HCT116 (cell line): ENCODE measurements at regions not wholly inside any gene's neighbourhood (a gene's known extent, or its start where the extent isn't known, plus 50 kb on each side); places are given as distances from the start of the nearest gene placed in this dataset.

ENCODE experiments used
- ATAC-seq: fragments of 200-7000 bp; cut with Tn5 transposase; 2 replicates; pipeline ENCODE4 v1.9.1; 2020; ENCODE audit warnings: mild to moderate bottlenecking, moderate library complexity
- BruUV-seq: library from RNA; stranded (reverse); fragments of 400-500 nt; replicated peaks from 2 replicates; lab custom pipeline; 2021; lab: Mats Ljungman, UMichigan
- CTCF ChIA-PET: fragments of 300-600 bp; sonication (Branson Sonifier 250); formaldehyde crosslinking; loops from one replicate; lab custom pipeline; 2021; ENCODE audit warnings: antibody characterized with exemption; lab: Charles Lee
- POLR2A ChIA-PET: fragments of 300-600, 350-600 bp; sonication (Branson Sonifier 250); formaldehyde crosslinking; loops from one replicate; lab custom pipeline; 2021; ENCODE audit warnings: antibody characterized with exemption; lab: Charles Lee
- RAD21 ChIA-PET, 2 experiments: fragments of 300-600 bp; sonication (Branson Sonifier 250); formaldehyde crosslinking; loops; one replicate each; lab custom pipeline; 2023; ENCODE audit warnings: low total read pairs in 2 of 2; ENCODE audit not compliant: uncharacterized antibody in 2 of 2, unreplicated experiment in 2 of 2, low non-redundant PET in 1 of 2; lab: Charles Lee
- DNase-seq: peaks from one replicate; pipeline ENCODE4 v3.0.0-alpha.2; 2010; ENCODE audit warnings: low read depth, low spot score
- H2AFZ ChIP-seq: fragments of 200-600 bp; shearing (Covaris generic), sonication (generic); 2 replicates; pipeline ENCODE4 v1.6.1; 2017; ENCODE audit warnings: low read depth, mixed run types, mixed read lengths, antibody characterized with exemption, low read length; ENCODE audit not compliant: poor library complexity, severe bottlenecking
- H3K27ac ChIP-seq: 2 replicates; pipeline ENCODE4 v1.5.1; 2012; ENCODE audit warnings: low read depth, low read length
- H3K27me3 ChIP-seq: fragments of 200-600 bp; sonication (generic); 2 replicates; pipeline ENCODE4 v1.6.1; 2016; ENCODE audit warnings: mixed run types, low read length, mixed read lengths; ENCODE audit not compliant: insufficient read depth
- H3K36me3 ChIP-seq, 2 experiments: fragments of 200-500 bp in 1 of 2; fragments of 200-600 bp in 1 of 2; sonication (Bioruptor generic) in 1 of 2; sonication (generic) in 1 of 2; 2 replicates each; pipeline versions ENCODE4 v1.5.1 to v1.6.1; 2014 to 2016; ENCODE audit warnings: low read length in 2 of 2, inconsistent platforms in 1 of 2, mixed read lengths in 1 of 2, mixed run types in 1 of 2; ENCODE audit not compliant: insufficient read depth in 2 of 2, control insufficient read depth in 1 of 2
- H3K4me1 ChIP-seq, 2 experiments: fragments of 200-600 bp in 1 of 2; sonication (generic) in 1 of 2; 2 replicates each; pipeline versions ENCODE4 v1.5.1 to v1.6.1; 2012 to 2017; ENCODE audit warnings: low read length in 2 of 2, inconsistent platforms in 1 of 2, mild to moderate bottlenecking in 1 of 2, mixed read lengths in 1 of 2, mixed run types in 1 of 2, moderate library complexity in 1 of 2; ENCODE audit not compliant: insufficient read depth in 2 of 2, control insufficient read depth in 1 of 2
- H3K4me2 ChIP-seq: fragments of 200-600 bp; sonication (generic); 2 replicates; pipeline ENCODE4 v1.6.1; 2017; ENCODE audit warnings: mixed run types, low read length, mixed read lengths
- H3K4me3 ChIP-seq, 2 experiments: fragments of 200-600 bp in 1 of 2; sonication (generic) in 1 of 2; replicated peaks in 1 of 2; 2 replicates each; pipeline ENCODE4 v1.5.1; 2011 to 2016; ENCODE audit warnings: low read length in 2 of 2, control low read depth in 1 of 2, low read depth in 1 of 2, mild to moderate bottlenecking in 1 of 2, mixed read lengths in 1 of 2, mixed run types in 1 of 2
- H3K79me2 ChIP-seq: fragments of 200-600 bp; sonication (generic); 2 replicates; pipeline ENCODE4 v1.6.1; 2017; ENCODE audit warnings: mild to moderate bottlenecking, mixed run types, low read length, moderate library complexity, mixed read lengths; ENCODE audit not compliant: insufficient read depth
- H3K9ac ChIP-seq: fragments of 200-600 bp; sonication (generic); 2 replicates; pipeline ENCODE4 v1.6.1; 2016; ENCODE audit warnings: low read length, mixed read lengths
- H3K9me2 ChIP-seq: fragments of 200-600 bp; sonication (generic), shearing (Covaris generic); 2 replicates; pipeline ENCODE4 v1.6.1; 2017; ENCODE audit warnings: mixed run types, mild to moderate bottlenecking, moderate library complexity; ENCODE audit not compliant: insufficient read depth
- H3K9me3 ChIP-seq, 2 experiments: fragments of 200-500 bp in 1 of 2; fragments of 200-600 bp in 1 of 2; sonication (Bioruptor generic) in 1 of 2; sonication (generic) in 1 of 2; 2 replicates each; pipeline ENCODE4 v1.6.1; 2014 to 2017; ENCODE audit warnings: low read length in 2 of 2, mixed read lengths in 2 of 2, inconsistent platforms in 1 of 2, low read depth in 1 of 2, mild to moderate bottlenecking in 1 of 2, mixed run types in 1 of 2, moderate library complexity in 1 of 2; ENCODE audit not compliant: control insufficient read depth in 1 of 2, insufficient read depth in 1 of 2
- H4K20me1 ChIP-seq: fragments of 200-600 bp; sonication (generic), shearing (Covaris generic); 2 replicates; pipeline ENCODE4 v1.6.1; 2017; ENCODE audit warnings: mixed run types, mild to moderate bottlenecking, moderate library complexity; ENCODE audit not compliant: insufficient read depth
- CBX3 ChIP-seq: IDR thresholded peaks from 2 replicates; pipeline ENCODE4 v1.6.1; 2012; ENCODE audit warnings: low read depth
- EGR1 ChIP-seq: IDR thresholded peaks from 2 replicates; pipeline ENCODE4 v1.6.1; 2012; ENCODE audit warnings: low read depth
- EZH2phosphoT487 ChIP-seq: fragments of 200-600 bp; IDR thresholded peaks from 2 replicates; pipeline ENCODE4 v1.6.1; 2018; ENCODE audit warnings: antibody characterized with exemption, borderline replicate concordance
- JUND ChIP-seq: IDR thresholded peaks from 2 replicates; pipeline ENCODE4 v1.6.1; 2012
- POLR2A ChIP-seq: IDR thresholded peaks from 2 replicates; pipeline ENCODE4 v1.7.0; 2011; ENCODE audit warnings: borderline replicate concordance; ENCODE audit not compliant: insufficient read depth, insufficient read length; ENCODE audit errors: extremely low read depth
- POLR2AphosphoS5 ChIP-seq: IDR thresholded peaks from 2 replicates; pipeline ENCODE4 v1.6.1; 2011; ENCODE audit warnings: mild to moderate bottlenecking, low read depth, low read length, moderate library complexity
- SP1 ChIP-seq: IDR thresholded peaks from 2 replicates; pipeline ENCODE4 v1.6.1; 2012; ENCODE audit warnings: low read depth
- SRF ChIP-seq: IDR thresholded peaks from 2 replicates; pipeline ENCODE4 v1.6.1; 2012; ENCODE audit warnings: low read depth
- TCF7L2 ChIP-seq: IDR thresholded peaks from 2 replicates; pipeline ENCODE4 v1.7.0; 2011; ENCODE audit warnings: borderline replicate concordance, inconsistent platforms; ENCODE audit not compliant: insufficient read depth, insufficient read length; ENCODE audit errors: extremely low read depth
- YY1 ChIP-seq: IDR thresholded peaks from 2 replicates; pipeline ENCODE4 v1.6.1; 2011; ENCODE audit warnings: low read length, low read depth, moderate library complexity, mild to moderate bottlenecking; ENCODE audit not compliant: insufficient replicate concordance; ENCODE audit errors: extremely low read depth
- ZFX ChIP-seq: fragments of 450-650 bp; IDR thresholded peaks from 2 replicates; pipeline ENCODE4 v1.6.1; 2017
- ZNF274 ChIP-seq: fragments of 200-500 bp; sonication (Bioruptor generic); IDR thresholded peaks from 2 replicates; pipeline ENCODE4 v1.6.1; 2014; ENCODE audit warnings: mild to moderate bottlenecking, low read depth, low read length, inconsistent platforms
- intact Hi-C: fragments of 100-400 bp; cut with micrococcal nuclease; formaldehyde crosslinking; loops from 2 replicates; pipeline ENCODE4 v1.10.0; 2022
- TF ChIP-seq, protein P1 (sequence below), 3 experiments: fragments of 200-600 bp in 1 of 3; sonication (generic) in 1 of 3; IDR thresholded peaks in 2 of 3; conservative IDR thresholded peaks in 1 of 3; 2 replicates each; pipeline ENCODE4 v1.5.1; 2012 to 2017; ENCODE audit warnings: low read depth in 2 of 3, low read length in 2 of 3, antibody characterized with exemption in 1 of 3, borderline replicate concordance in 1 of 3, control low read depth in 1 of 3, mild to moderate bottlenecking in 1 of 3, mixed read lengths in 1 of 3, mixed run types in 1 of 3, moderate library complexity in 1 of 3; ENCODE audit not compliant: insufficient read depth in 1 of 3
- TF ChIP-seq, protein P2 (sequence below): IDR thresholded peaks from 2 replicates; pipeline ENCODE4 v1.6.1; 2011; ENCODE audit warnings: mild to moderate bottlenecking, low read length, moderate library complexity; ENCODE audit not compliant: insufficient replicate concordance; ENCODE audit errors: extremely low read depth
- TF ChIP-seq, protein P3 (sequence below): IDR thresholded peaks from 2 replicates; pipeline ENCODE4 v1.6.1; 2012

DNA sequence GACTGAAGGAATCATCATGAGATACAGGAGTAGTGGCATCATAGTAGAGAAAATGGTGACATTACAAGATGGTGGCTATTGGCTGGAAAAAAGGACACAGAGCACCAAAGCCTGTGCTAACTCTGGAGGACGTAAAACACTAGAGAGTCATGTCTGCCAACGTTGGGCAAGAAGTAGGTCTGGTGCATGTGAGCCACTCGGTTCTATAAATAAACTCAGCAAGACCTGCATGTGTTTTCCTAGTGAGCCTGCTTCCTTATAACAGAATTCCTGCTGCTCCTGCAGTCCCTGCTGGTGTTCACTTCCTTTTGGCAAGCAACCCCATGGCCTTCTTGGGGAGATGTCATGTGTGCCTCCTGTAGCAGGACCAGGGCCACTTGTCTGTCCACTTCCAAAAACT is 325.2 kb downstream of the OSR1 start:
- TF ChIP-seq EZH2phosphoT487 = no peak
- no peak for TF ChIP-seq JUND
- TF ChIP-seq, all 23 proteins: peak for 0
- no peak overlapping the region for H3K9ac ChIP-seq
- no peaks in the 10 kb centered on the region for H3K79me2 ChIP-seq
- H3K4me1 ChIP-seq = no peaks in the 10 kb centered on the region
- no peaks in the 10 kb centered on the region for H3K9me3 ChIP-seq
- no peak for ATAC-seq
- peaks cover 14% of the 10 kb centered on the region for H3K27me3 ChIP-seq
- H4K20me1 ChIP-seq = no peaks in the 10 kb centered on the region
- no peak overlapping the region for H3K27ac ChIP-seq
- intact Hi-C loops = no loop called here
- RAD21 ChIA-PET = no interaction called here
- H3K9me2 ChIP-seq = no peaks in the 10 kb centered on the region
- no TSS peak for BruUV-seq
- H3K36me3 ChIP-seq = no peaks in the 10 kb centered on the region
- no peak overlapping the region for H3K4me3 ChIP-seq
- CTCF ChIA-PET = no interaction called here
- no peak overlapping the region for H3K4me2 ChIP-seq
- DNase-seq = no peak
- POLR2A ChIA-PET = no interaction called here
- H2AFZ ChIP-seq = no peak overlapping the region

DNA sequence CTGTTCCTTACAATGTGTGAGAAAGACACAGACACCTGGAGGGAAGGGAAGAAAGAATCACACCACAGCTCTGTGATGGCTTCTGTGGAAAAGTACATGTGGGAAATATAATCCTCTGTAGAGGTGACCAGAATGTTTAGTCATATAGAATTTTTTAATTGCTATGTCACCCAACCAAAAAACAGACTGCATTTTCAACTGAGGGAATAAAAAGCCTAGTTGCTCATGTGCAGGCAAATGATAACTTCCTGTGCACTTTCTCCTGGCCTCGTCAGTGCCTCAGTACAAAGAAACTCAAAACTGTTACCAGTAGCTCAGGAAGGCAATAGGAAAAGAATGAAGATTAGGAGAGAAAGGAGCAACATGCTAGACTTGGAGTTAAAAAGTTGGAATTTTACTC is 326.8 kb downstream of the OSR1 start:
- H3K4me3 ChIP-seq = no peak overlapping the region
- RAD21 ChIA-PET = no interaction called here
- H4K20me1 ChIP-seq = no peaks in the 10 kb centered on the region
- POLR2A ChIA-PET = no interaction called here
- BruUV-seq = no TSS peak
- no peak overlapping the region for H3K4me2 ChIP-seq
- H3K9me2 ChIP-seq = no peaks in the 10 kb centered on the region
- TF ChIP-seq CBX3 (no peak), SRF (no peak), POLR2A (no peak), POLR2AphosphoS5 (no peak), EGR1 (no peak), JUND (no peak), ZFX (no peak), TCF7L2 (no peak), SP1 (no peak), YY1 (no peak), ZNF274 (no peak)
- TF ChIP-seq, protein P1, sequence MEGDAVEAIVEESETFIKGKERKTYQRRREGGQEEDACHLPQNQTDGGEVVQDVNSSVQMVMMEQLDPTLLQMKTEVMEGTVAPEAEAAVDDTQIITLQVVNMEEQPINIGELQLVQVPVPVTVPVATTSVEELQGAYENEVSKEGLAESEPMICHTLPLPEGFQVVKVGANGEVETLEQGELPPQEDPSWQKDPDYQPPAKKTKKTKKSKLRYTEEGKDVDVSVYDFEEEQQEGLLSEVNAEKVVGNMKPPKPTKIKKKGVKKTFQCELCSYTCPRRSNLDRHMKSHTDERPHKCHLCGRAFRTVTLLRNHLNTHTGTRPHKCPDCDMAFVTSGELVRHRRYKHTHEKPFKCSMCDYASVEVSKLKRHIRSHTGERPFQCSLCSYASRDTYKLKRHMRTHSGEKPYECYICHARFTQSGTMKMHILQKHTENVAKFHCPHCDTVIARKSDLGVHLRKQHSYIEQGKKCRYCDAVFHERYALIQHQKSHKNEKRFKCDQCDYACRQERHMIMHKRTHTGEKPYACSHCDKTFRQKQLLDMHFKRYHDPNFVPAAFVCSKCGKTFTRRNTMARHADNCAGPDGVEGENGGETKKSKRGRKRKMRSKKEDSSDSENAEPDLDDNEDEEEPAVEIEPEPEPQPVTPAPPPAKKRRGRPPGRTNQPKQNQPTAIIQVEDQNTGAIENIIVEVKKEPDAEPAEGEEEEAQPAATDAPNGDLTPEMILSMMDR (IDR thresholded peaks at IDR 0.05 in 2 of 3, conservative IDR thresholded peaks at IDR 0.05 in 1 of 3; ENCODE audit: borderline replicate concordance in 1 of 3, insufficient read depth in 1 of 3, low read depth in 2 of 3, low read length in 2 of 3) = no peak
- TF ChIP-seq, protein P2, sequence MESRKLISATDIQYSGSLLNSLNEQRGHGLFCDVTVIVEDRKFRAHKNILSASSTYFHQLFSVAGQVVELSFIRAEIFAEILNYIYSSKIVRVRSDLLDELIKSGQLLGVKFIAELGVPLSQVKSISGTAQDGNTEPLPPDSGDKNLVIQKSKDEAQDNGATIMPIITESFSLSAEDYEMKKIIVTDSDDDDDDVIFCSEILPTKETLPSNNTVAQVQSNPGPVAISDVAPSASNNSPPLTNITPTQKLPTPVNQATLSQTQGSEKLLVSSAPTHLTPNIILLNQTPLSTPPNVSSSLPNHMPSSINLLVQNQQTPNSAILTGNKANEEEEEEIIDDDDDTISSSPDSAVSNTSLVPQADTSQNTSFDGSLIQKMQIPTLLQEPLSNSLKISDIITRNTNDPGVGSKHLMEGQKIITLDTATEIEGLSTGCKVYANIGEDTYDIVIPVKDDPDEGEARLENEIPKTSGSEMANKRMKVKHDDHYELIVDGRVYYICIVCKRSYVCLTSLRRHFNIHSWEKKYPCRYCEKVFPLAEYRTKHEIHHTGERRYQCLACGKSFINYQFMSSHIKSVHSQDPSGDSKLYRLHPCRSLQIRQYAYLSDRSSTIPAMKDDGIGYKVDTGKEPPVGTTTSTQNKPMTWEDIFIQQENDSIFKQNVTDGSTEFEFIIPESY = no peak
- TF ChIP-seq, protein P3, sequence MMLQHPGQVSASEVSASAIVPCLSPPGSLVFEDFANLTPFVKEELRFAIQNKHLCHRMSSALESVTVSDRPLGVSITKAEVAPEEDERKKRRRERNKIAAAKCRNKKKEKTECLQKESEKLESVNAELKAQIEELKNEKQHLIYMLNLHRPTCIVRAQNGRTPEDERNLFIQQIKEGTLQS = no peak
- intact Hi-C loops = no loop called here
- no peaks in the 10 kb centered on the region for H3K4me1 ChIP-seq
- no peak for DNase-seq
- peaks cover 9% of the 10 kb centered on the region for H3K27me3 ChIP-seq
- no peak overlapping the region for H3K27ac ChIP-seq
- H3K79me2 ChIP-seq = no peaks in the 10 kb centered on the region
- no peaks in the 10 kb centered on the region for H3K9me3 ChIP-seq
- CTCF ChIA-PET = no interaction called here
- H3K9ac ChIP-seq = no peak overlapping the region
- no peaks in the 10 kb centered on the region for H3K36me3 ChIP-seq
- H2AFZ ChIP-seq = no peak overlapping the region
- ATAC-seq = no peak
